Head of caudate nucleus (tissue), 42 donors: ENCODE measurements at regions not wholly inside any gene's neighbourhood (a gene's known extent, or its start where the extent isn't known, plus 50 kb on each side); places are given as distances from the start of the nearest gene placed in this dataset.
A peak's percentile ranks its signal among the peaks of the same experiment; 100 is the strongest.
"Not testable (repeated sequence)": the region's sequence is repeated elsewhere in the genome, so short reads cannot be mapped to it uniquely, and the experiment has no call there.

Experiments used
- DNase-seq, 42 donors: peaks; one replicate each; pipeline versions ENCODE4 v3.0.0 to v3.0.0-alpha.2; 2020 to 2021; ENCODE audit warnings: mixed read lengths in 7 of 42
- intact Hi-C: fragments of 100-400 bp; cut with DNase I; formaldehyde crosslinking; loops from one replicate; pipeline ENCODE4 v1.15.0; 2022

DNA sequence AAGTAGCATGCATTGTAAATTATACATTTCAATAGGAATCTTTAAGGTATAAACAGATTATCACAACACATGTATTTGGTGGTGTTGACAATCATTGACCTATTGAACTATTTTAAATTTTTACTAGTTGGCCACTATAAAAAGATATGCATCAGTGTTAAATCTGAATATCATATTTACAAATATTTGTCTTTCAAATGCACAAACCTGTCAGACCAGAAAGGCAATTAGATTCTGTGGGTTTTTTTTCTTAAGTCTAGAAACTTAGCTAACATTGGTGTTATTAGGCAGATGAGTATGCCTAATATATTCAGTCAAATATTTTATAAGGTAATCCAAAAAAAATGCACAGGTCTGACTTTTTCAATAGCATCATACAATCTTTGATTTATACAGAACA lies 241.4 kb upstream of the DGKB start:
- intact Hi-C loops = no loop called here
- DNase-seq = no peak

DNA sequence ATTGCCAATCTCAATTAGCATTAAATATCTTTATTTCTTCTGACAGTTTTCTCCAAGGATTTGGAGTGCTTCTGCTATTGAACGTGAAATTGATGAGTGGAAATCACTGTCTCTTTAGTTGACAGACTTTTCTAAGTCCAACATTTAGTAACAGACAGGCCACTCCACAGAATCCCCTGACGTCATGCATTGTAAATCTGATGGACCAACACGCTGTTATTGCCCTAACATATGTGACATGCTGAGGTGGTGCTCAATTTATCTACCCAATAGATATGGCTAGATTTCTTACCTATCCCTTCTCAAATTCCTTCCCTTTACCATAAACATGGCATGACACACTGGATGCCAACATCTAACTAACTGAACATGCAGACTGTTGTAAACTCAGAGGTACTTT lies 240.6 kb upstream of the DGKB start:
- no peak for DNase-seq
- intact Hi-C loops = no loop called here

DNA sequence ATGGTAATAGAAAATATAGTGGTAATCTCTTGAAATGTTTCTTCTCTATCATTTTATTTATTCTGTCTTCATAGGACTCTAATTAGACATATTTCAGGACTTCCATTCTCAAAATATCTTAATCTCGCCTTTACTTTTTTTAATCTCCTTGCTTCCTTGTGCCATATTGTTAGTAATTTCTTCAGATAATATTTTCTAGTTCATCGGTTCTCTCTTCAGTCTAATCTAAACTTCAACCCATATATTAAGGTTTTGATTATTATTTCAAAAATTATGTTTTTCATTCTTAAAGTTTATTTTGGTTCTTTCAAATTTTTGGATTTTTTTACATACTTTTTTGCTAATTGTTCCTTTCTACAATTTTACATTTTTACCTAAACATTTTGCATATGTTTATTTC lies 237.9 kb upstream of the DGKB start:
- no peak for DNase-seq
- intact Hi-C loops = no loop called here

DNA sequence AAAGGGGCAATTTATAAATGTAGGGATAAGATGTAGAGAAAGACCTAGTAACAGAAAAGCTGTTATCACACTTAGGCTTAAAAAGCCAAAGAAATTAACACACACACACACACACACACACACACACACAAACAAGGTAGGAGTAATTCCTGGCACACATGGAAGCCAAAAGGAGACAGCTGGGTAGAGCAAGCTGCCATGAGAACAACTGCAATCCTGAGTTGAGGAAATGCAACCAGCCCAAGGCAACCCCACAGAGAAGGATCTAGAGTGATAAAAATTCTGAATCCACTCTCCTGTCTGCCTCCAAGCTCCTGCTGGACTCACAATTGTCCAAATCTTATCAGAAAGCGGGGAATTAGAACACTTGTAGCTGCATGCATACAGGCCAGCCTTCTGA lies 229.1 kb upstream of the DGKB start:
- intact Hi-C loops = no loop called here
- DNase-seq = no peak

DNA sequence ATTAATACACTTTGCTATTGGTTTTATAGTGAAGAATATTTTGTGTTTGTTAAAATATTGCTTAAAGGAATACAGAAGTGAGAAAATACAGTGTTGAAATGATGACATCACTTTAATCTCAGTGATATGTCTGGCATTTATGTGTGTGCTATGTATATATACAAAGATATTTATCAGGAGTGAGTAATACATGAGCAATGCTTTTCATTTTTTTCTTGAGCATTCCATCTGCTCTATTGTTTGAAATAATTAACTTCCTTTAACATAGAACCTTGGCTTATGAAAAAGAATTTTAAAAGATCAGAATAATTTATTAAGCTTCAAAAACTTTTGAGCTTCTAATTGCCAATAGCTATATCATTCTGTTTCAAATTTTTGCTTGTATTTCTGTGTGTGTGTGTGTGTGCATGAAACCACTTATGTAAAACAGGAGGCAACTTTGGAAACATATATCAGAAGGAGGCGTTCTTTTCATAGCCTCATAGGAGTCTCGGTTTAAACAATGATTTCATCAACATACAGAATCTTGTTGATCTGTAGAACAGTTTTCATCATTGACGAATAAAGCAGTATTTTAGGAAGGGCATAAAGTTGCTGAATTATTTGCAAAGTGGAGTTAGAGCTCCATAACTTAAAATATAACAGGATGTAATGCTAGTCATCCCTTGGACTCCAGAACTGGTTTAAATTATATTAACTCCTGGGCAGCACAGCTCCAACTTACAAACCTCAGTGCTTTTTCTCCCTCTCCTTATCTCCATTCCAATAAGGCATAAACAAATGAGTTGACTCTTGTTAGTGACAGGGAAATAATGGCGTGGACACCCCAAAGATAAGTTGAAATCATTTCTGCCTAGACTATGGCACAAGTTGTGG lies 228.4 kb upstream of the DGKB start:
- intact Hi-C loops = no loop called here

DNA sequence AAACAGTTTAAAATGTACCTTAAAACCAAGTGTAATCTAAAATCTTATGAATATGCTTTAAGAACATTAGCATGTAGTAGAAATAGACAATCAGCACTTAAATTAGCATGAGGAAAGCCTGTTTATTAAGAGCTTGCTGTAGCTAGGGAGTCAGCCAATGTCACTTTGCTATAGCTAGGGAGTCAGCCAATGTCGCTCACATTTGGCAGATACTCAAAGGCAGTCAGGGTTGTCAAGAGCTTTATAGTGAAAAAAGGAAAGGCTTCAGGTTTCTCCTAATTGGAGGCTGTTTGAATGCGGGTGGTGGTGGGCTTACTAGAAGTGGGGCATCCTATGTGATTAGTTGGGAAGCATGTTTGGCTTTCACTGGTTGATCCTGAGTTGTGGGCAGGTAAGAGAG lies 226.2 kb upstream of the DGKB start:
- intact Hi-C loops = no loop called here
- DNase-seq = no peak

More for the DNA sequence above, 228.4 kb upstream of the DGKB start:
- no peak for DNase-seq

DNA sequence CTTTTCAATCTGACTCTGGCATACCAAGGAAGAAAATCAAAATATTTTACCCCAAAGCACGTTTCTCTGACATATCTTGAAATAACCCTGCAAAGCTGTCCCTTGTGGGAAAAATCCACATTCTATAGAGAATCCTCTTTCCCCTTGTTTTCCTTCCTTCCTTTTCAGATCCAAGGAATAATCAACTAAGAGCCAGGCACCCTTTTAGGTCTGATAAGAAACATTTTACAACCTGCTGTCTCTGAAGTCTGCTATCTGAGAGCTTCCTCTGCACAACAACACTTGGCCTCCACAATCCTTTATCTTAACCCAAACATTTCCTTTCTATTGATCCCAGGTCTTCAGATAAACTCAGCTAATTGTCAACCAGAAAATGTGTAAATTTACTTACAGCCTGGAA lies 224.1 kb upstream of the DGKB start:
- intact Hi-C loops, DNase-seq: not testable (repeated sequence)

DNA sequence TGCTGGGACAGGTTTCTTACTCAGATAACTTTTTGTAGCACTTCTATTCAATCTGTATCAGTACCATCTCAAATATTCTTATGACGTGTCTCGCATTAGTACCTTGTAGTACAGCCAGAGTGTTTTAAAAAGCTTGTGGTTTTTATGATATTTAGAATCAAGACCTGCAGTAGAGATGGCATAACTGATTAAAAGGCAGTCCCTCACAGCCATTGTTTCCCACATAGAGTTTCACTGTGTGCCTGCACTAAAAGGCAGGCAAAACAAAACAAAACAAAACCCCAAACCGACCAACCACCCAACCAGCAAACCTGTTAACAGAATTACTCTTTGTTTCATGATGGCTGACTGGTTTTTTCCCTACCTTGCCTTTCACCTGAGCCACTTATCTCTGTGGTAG lies 221.3 kb upstream of the DGKB start:
- intact Hi-C loops = no loop called here
- DNase-seq = no peak

DNA sequence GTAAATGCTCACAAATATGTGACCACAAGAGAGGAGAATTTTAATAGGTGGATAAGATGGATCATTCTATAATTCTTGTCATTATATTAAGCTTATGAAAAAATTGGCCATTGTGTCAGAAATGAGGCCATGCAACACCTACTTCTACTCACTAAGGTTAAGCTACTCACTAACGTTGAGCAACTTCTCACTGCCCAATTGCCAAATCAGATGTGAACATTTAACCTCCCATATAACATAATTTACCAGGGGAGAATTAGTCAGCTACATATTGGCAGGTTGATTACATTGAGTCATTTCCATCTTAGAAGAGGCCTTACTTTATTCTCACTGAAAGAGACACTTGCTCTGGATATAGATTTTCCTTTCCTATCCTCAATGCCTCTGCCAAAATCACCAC lies 211.2 kb upstream of the DGKB start:
- intact Hi-C loops = no loop called here
- no peak for DNase-seq

DNA sequence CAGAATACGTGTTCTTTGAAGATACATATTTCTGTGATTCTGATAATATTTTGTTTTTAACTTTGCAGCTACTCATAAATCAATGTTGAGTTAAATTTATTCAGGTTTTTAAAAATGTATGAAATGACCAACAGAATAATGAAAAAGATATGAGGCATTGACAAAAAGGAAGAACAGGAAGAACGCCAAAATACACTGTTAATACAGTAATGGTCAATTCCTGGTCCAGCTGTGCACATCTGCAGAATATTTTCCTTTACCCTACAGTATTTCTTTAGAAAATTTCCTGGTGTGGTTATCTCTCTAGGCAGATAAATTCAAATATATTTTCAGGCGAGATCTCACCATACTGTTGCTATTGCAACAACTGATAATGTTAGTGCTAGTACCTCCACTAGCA lies 203.2 kb upstream of the DGKB start:
- no peak for DNase-seq
- intact Hi-C loops = no loop called here

DNA sequence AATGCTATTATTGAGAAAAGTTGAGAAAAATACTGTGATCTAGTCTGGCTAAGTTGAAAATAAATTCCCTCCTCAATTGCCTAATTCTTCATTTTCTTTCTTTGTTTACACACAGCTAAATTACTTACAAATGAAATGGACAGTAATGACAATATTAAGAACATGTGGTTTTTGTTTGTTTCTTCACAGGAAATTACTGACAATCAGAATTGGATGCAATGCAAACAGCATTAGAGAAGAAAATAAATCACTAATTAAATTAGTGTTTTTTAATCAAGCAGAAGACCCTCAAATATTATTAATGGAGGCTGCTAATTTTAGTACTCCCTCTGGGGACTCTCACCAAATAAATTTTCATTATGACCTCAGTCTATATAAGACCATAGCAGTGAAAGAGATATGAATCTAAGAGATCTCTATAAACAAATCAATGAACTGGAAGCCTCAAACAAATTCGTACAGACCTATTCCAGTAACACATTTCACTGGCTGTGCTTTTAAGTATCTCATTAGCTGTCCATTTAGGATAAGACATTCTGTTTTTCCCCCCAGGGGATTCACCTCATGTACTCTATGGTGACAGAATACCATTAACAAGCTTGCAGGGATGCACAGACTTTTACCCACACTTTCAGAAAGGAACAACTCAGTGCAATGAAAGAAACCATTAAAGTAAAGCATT lies 202.0 kb upstream of the DGKB start:
- DNase-seq = no peak
- intact Hi-C loops = no loop called here

DNA sequence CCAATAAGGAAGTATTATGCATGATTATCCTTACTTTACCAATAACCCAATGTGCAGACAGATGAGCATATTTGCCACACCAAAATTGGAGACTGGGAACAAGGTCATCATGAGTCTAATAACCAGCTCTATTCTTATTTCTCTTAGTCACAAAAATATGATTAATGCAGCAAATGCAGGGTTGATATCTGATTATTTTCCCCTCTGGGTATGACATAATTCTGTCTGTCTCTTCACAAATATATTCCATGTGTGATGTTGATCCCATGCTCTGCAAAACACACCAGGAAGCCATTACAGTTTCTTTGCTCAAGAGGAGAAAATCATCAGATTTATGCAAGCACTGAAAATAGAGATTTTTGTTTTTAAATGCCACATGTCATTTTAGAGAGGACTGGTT lies 196.5 kb upstream of the DGKB start:
- no peak for DNase-seq
- intact Hi-C loops = no loop called here

DNA sequence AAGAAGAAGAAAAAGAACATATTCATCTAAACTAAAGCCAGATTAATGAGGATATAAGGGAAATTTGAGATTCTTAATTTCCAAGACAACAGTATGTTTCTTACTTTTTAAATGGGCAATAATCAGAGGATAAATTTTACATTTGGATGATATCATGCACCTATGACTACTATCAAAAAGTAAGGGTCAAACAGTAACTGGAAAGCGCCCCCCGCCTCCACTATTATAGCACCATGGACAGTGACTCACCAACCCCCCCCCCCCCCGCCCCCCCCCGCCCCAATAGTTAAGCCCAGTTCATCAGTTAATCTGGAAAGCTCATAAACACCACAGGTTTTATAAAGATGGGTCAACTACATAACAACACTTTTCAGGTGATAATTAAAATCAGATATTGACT lies 194.3 kb upstream of the DGKB start:
- no peak for DNase-seq
- intact Hi-C loops = no loop called here

DNA sequence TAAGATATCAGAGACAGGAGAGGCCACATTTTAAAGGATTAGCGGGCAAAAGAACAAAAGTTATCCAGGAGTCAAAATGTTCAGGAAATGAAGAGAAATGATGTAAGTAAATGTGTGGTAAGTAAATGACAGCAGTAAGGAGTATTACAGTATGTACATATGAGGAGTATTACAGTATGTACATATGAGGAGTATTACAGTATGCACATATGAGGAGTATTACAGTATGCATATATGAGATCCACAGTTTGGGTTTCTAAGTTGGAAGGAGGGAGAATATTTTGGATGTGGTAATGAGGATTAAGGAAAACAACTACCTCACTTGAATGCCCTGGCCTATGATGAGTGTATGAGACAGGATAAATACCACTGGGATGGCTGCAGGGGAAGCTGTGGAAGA lies 192.4 kb upstream of the DGKB start:
- intact Hi-C loops = no loop called here
- no peak for DNase-seq

DNA sequence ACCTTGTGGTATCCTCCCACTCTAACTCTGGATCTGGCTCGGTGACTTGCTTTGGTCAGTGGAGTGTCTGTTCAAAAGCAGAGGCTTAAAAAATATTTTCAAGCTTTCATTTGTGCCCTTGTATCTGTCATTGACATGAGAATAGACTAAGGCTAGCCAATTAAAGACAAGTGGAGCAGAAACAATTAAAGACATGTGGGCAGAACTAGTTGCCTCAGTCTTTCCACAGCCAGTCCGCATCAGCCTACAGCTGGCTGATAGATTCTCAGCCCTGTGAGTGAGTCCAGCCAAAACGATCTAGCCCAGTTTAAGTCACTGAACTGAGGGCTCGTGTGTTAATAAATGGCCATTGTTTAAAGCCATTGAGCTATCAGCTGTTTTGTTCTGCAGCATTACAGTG lies 185.2 kb upstream of the DGKB start:
- intact Hi-C loops = no loop called here
- peak in 3 of 42 donors; percentile 3 to 22 (median 16) for DNase-seq

DNA sequence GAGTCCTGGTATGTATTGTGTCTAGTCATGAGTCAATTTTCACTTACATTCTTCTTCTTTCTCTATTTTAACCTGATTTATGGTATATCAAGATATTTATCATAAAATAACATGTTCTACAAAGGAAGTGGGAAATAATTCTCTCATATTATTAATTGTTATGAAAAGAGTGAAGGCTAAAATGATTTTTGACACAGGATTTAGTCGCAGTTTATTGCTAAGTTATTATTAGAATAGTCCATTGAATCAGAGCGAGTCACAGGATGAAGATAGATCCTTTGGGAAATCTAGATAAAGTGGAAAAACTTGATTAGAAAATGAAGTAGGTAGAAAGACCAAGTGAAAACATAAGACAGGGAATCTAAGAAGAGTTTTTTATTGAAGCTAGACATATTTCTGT lies 184.3 kb upstream of the DGKB start:
- intact Hi-C loops = no loop called here
- no peak for DNase-seq

DNA sequence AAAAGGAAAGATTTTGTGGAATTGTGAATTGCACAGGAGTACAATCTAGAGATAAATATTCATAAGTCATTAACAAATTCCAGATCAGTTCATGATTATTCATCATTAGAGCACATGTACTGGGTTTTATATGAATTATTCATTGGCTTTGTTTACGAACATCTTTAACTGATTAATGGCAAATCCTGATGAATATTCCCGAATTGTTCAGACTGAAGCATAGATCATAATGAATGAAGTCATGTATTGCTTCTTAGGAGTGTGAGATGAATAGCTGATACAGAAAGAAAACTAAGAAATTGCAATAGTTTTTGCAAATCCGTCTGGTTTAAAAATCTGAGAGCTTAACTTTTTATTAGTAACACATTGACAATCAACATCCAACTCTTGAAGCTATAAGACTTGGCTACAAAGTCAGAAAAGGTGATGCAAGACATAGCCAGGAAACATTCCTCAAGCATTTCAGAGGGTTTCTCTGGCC lies 183.6 kb upstream of the DGKB start:
- no peak for DNase-seq
- intact Hi-C loops = no loop called here

DNA sequence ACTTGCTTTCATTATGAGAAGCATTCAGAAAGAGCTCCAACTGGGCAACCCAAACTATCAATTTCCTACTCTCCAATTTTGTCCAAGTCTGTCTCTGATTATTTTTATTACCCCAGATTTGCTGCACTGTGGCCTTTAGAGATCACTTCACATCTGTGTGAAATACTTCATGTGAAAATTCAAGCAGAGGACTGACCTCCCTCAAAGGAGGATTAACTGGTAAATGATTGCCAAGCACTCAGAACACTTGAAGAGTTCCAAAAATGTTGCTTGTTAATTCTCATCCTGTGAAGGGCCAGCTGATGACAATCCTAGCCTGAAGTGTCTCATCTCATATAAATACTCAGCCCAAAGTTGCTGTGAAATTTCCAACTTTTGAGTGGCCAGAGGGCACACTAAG lies 182.8 kb upstream of the DGKB start:
- no peak for DNase-seq
- intact Hi-C loops = no loop called here

DNA sequence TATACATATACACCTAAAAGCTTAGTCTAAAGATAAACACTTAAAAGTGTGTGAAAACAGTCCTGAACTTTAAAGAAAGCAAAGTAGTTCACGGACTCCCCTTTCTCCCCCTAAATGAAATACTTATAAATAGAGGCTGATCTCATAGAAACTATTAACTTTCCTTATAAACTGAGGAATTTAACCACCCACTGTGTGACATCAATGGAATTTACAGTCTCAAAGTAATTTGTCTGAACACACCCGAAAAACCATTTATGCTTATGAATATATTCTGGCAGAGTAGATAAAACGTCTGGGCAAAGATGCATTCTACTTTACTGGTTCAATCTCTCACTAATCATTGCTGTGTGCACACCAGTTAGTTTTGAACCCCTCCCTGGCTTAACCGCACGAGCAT lies 181.8 kb upstream of the DGKB start:
- intact Hi-C loops = no loop called here
- DNase-seq = no peak

DNA sequence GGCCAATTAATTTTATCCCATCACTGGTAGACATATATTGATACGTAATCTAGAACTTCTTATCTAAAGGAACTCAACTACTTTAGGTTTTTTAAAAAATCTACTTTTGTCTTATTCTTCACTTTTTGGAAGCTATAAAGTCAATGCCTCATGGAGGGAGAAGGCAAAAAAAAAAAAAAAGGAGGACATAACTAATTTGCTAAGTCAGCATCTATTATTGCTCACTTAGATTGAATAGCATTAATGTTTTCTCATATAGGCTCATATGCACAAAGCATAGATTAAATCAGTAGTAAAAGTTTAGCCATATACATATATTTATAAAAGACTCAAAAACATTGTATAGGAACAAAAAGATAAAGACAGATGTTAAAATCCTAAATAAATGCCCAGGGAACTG lies 179.3 kb upstream of the DGKB start:
- intact Hi-C loops = no loop called here
- DNase-seq = no peak

DNA sequence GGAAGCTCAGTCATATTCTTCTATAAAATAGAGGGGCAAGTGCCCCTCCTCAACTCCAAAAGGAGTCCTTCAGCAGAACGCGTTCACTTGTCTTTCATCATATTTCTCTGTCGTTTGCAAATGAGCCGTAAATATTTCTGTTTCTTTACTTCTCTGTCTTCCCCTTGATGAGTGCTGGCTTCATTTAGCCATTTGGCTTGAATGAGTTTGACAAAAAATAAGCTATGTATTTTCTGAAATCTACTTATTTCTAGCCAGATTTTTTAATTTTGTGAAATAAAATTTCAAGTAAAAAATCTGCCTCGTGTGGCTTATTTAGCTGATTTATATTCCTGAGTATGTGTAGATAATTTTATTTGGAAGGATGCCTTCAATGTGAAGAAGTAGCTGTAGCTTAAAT lies 170.8 kb upstream of the DGKB start:
- intact Hi-C loops = no loop called here
- DNase-seq = no peak
